HepG2 (cell line): ENCODE measurements at regions not wholly inside any gene's neighbourhood (a gene's known extent, or its start where the extent isn't known, plus 50 kb on each side); places are given as distances from the start of the nearest gene placed in this dataset.

Experiments
- ATAC-seq: fragments of 200-7000 bp; cut with Tn5 transposase; 3 replicates; pipeline ENCODE4 v1.9.1; 2020; ENCODE audit warnings: mild to moderate bottlenecking, moderate library complexity
- BruUV-seq: library from RNA; stranded (reverse); fragments of 400-500 nt; replicated peaks from 2 replicates; lab custom pipeline; 2021; lab: Mats Ljungman, UMichigan
- CTCF ChIA-PET: fragments of 300-600 bp; formaldehyde crosslinking; extraction: SDS; loops from one replicate; lab custom pipeline; 2021; ENCODE audit warnings: low total read pairs, inconsistent platforms, low intra/inter-chr PET ratio; lab: Yijun Ruan, JAX
- POLR2A ChIA-PET: fragments of 350-600 bp; sonication (Branson Sonifier 250); formaldehyde crosslinking; loops from one replicate; lab custom pipeline; 2020; ENCODE audit warnings: antibody characterized with exemption, inconsistent platforms; lab: Yijun Ruan, JAX
- DNase-seq: peaks from one replicate; pipeline ENCODE4 v3.0.0-alpha.2; 2015; ENCODE audit warnings: low spot score
- FAIRE-seq: peaks from 3 replicates; lab custom pipeline; 2011; peaks lifted over from hg19 to GRCh38; lab: Jason Lieb, UNC
- H2AFZ ChIP-seq: one replicate; pipeline ENCODE4 v1.6.1; 2011; ENCODE audit warnings: low read length, inconsistent platforms
- H3K27ac ChIP-seq: fragments of 300-600 bp; 3 replicates; pipeline ENCODE4 v1.8.0; 2011; ENCODE audit warnings: mixed run types, mild to moderate bottlenecking, mixed read lengths, low read length, inconsistent platforms; ENCODE audit not compliant: insufficient read depth; ENCODE audit errors: extremely low read length
- H3K27me3 ChIP-seq, 2 experiments: fragments of 200-600 bp in 1 of 2; 2 replicates in 1 of 2; 3 replicates in 1 of 2; pipeline versions ENCODE4 v1.6.0 to v1.8.0; 2011; ENCODE audit warnings: low read length in 2 of 2, mild to moderate bottlenecking in 2 of 2, moderate library complexity in 2 of 2, inconsistent platforms in 1 of 2; ENCODE audit not compliant: insufficient read depth in 2 of 2, control insufficient read depth in 1 of 2
- H3K36me3 ChIP-seq, 2 experiments: fragments of 200-600 bp in 1 of 2; replicated peaks in 1 of 2; 2 replicates in 1 of 2; 3 replicates in 1 of 2; pipeline versions ENCODE4 v1.5.1 to v1.8.0; 2011; ENCODE audit warnings: low read length in 2 of 2, inconsistent platforms in 1 of 2; ENCODE audit not compliant: insufficient read depth in 2 of 2, control insufficient read depth in 1 of 2
- H3K4me1 ChIP-seq: 2 replicates; pipeline ENCODE4 v1.5.1; 2012; ENCODE audit warnings: low read length, inconsistent platforms; ENCODE audit not compliant: insufficient read depth
- H3K4me2 ChIP-seq: 2 replicates; pipeline ENCODE4 v1.6.0; 2011; ENCODE audit warnings: low read depth, low read length, inconsistent platforms
- H3K4me3 ChIP-seq, 3 experiments: fragments of 200-600 bp in 1 of 3; sonication (generic), shearing (Covaris generic) in 1 of 3; replicated peaks in 1 of 3; 2 replicates each; pipeline ENCODE4 v1.5.1; 2011 to 2016; ENCODE audit warnings: low read length in 3 of 3, inconsistent platforms in 2 of 3, low read depth in 2 of 3, mild to moderate bottlenecking in 2 of 3, control low read depth in 1 of 3, mixed read lengths in 1 of 3; ENCODE audit not compliant: insufficient read depth in 1 of 3
- H3K79me2 ChIP-seq: one replicate; pipeline ENCODE4 v1.6.1; 2011; ENCODE audit warnings: low read length, inconsistent platforms; ENCODE audit not compliant: insufficient read depth
- H3K9ac ChIP-seq: 2 replicates; pipeline ENCODE4 v1.6.0; 2011; ENCODE audit warnings: mild to moderate bottlenecking, low read depth, low read length, inconsistent platforms; ENCODE audit not compliant: insufficient read depth
- H3K9me3 ChIP-seq: 2 replicates; pipeline ENCODE4 v1.5.1; 2012; ENCODE audit warnings: mild to moderate bottlenecking, low read length
- H4K20me1 ChIP-seq: 2 replicates; pipeline ENCODE4 v1.6.0; 2011; ENCODE audit warnings: inconsistent platforms, mild to moderate bottlenecking, low read length, moderate library complexity; ENCODE audit not compliant: insufficient read depth
- AGO2 ChIP-seq: fragments of 200-400 bp; formaldehyde crosslinking; optimal IDR thresholded peaks from 2 replicates; pipeline ENCODE3; 2017; ENCODE audit warnings: mild to moderate bottlenecking, low read depth, low read length, moderate library complexity
- FOXA1 ChIP-seq, 2 experiments: fragments of 450-650 bp in 1 of 2; sonication (generic) in 1 of 2; formaldehyde crosslinking in 1 of 2; IDR thresholded peaks; 2 replicates each; pipeline versions ENCODE4 v1.4.0 to v1.6.1; 2016 to 2020; ENCODE audit warnings: missing genetic modification reagents in 1 of 2
- FOXA3 ChIP-seq: IDR thresholded peaks from 2 replicates; pipeline ENCODE4 v1.6.1; 2016; ENCODE audit warnings: missing genetic modification reagents, missing compliant biosample characterization
- HES4 ChIP-seq: sonication (generic); formaldehyde crosslinking; IDR thresholded peaks from 2 replicates; pipeline ENCODE4 v1.9.0; 2021; ENCODE audit warnings: mild to moderate bottlenecking, missing genetic modification reagents, borderline replicate concordance
- MIXL1 ChIP-seq: IDR thresholded peaks from 2 replicates; pipeline ENCODE4 v1.6.1; 2016
- MYNN ChIP-seq: sonication (generic); formaldehyde crosslinking; IDR thresholded peaks from 2 replicates; pipeline ENCODE4 v1.4.0; 2020; ENCODE audit warnings: mild to moderate bottlenecking, low read depth, missing genetic modification reagents
- ONECUT2 ChIP-seq: sonication (generic); formaldehyde crosslinking; IDR thresholded peaks from 2 replicates; pipeline ENCODE4 v1.4.0; 2020; ENCODE audit warnings: missing genetic modification reagents
- PPARG ChIP-seq: conservative IDR thresholded peaks from 2 replicates; pipeline ENCODE4 v1.6.1; 2016; ENCODE audit warnings: missing biosample characterization, missing genetic modification reagents
- SKIL ChIP-seq: sonication (generic); formaldehyde crosslinking; IDR thresholded peaks from 2 replicates; pipeline ENCODE4 v1.8.0; 2022; ENCODE audit warnings: missing genetic modification reagents, mild to moderate bottlenecking, moderate library complexity, borderline replicate concordance
- YY1 ChIP-seq: IDR thresholded peaks from 2 replicates; pipeline ENCODE4 v1.6.1; 2011; ENCODE audit warnings: low read length, low read depth, moderate library complexity, mild to moderate bottlenecking; ENCODE audit not compliant: insufficient read depth, insufficient replicate concordance
- ZNF407 ChIP-seq: sonication (generic); formaldehyde crosslinking; IDR thresholded peaks from one replicate; pipeline ENCODE4 v1.5.1; 2020; ENCODE audit warnings: mild to moderate bottlenecking, missing genetic modification reagents; ENCODE audit errors: not compliant biosample characterization
- ZNF678 ChIP-seq: sonication (generic); formaldehyde crosslinking; IDR thresholded peaks from 2 replicates; pipeline ENCODE4 v1.4.0; 2020; ENCODE audit warnings: mild to moderate bottlenecking, missing genetic modification reagents
- WGBS: methylation state at CpG from one replicate; pipeline ENCODE4 v1.1.6; 2017; ENCODE audit warnings: low lambda C conversion rate; 5-methylcytosine and 5-hydroxymethylcytosine counted together
- in situ Hi-C: cut with HindIII; loops from 2 replicates; pipeline ENCODE4 v1.10.0; 2017; ENCODE audit warnings: low pct_unique_long_range_greater_than_20kb; ENCODE audit not compliant: extremely low pct_ligation_motif_present
- intact Hi-C: fragments of 100-400 bp; cut with micrococcal nuclease; formaldehyde crosslinking; loops from one replicate; pipeline ENCODE4 v1.10.0; 2022; ENCODE audit not compliant: unreplicated experiment

GRCh38 chr3:20403986-20404740, 218.2 kb upstream of the SGO1 start:
- H3K4me3 ChIP-seq = no peak overlapping the region
- intact Hi-C loops (no loop called here), in situ Hi-C loops (no loop called here)
- H3K4me1 ChIP-seq = no peaks in the 10 kb centered on the region
- H2AFZ ChIP-seq = no peak overlapping the region
- WGBS = 20% methylated on average over 3 of the region's 3 CpGs
- no peaks in the 10 kb centered on the region for H4K20me1 ChIP-seq
- peaks cover 14% of the 10 kb centered on the region; the same call in 1 of the 2 replicates for H3K9me3 ChIP-seq
- CTCF ChIA-PET = no interaction called here
- H3K9ac ChIP-seq = no peak overlapping the region
- ATAC-seq (no peak), DNase-seq (no peak), FAIRE-seq (no peak)
- no peaks in the 10 kb centered on the region for H3K27me3 ChIP-seq
- H3K27ac ChIP-seq = no peak overlapping the region
- POLR2A ChIA-PET = no interaction called here
- no TSS peak for BruUV-seq
- no peaks in the 10 kb centered on the region for H3K79me2 ChIP-seq
- H3K36me3 ChIP-seq = no peaks in the 10 kb centered on the region
- no peak overlapping the region for H3K4me2 ChIP-seq
- TF ChIP-seq MYNN = no peak
- TF ChIP-seq FOXA3 (CRISPR knock-in tag) = no peak
- TF ChIP-seq PPARG (CRISPR knock-in tag) = no peak
- no peak for TF ChIP-seq AGO2
- no peak for TF ChIP-seq YY1
- no peak for TF ChIP-seq FOXA1 (IDR thresholded peaks at IDR 0.05)
- no peak for TF ChIP-seq FOXA1 (CRISPR knock-in tag; IDR thresholded peaks at IDR 0.05)
- no peak for TF ChIP-seq MIXL1 (CRISPR knock-in tag)
- TF ChIP-seq ZNF678 (CRISPR knock-in tag) = no peak
- no peak for TF ChIP-seq ONECUT2
- TF ChIP-seq HES4 (CRISPR knock-in tag) = no peak
- no peak for TF ChIP-seq SKIL
- TF ChIP-seq ZNF407 (CRISPR knock-in tag) = no peak
